ENCODE measurements at regions not wholly inside any gene's neighbourhood (a gene's known extent, or its start where the extent isn't known, plus 50 kb on each side); places are given as distances from the start of the nearest gene placed in this dataset.

DNA sequence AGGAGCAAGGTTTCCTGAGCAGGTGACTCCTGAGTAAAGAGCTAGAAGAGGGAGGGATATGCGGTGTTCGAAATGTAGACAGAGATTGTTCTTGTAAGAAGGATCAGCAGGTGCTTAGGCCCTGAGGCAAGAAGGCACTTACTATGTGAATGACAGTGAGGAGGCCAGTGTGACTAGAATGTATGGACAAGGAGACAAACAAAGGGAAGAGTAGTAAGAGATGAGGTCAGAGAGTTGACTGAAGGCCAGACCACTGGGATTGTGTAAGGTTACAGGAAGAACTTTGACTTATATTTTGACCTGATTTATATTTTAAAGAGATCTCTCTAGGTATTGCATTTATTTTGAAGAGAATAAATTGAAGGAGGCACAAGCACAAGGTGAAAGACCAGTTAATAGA lies 118.4 kb upstream of the ENPEP start:
- Histone ChIP-seq H3K9ac (ENCODE audit: low read length) (no peak overlapping the region), H3K4ac (ENCODE audit: low read depth in 1 of 2, low read length in 2 of 2) (no peak overlapping the region), H3K18ac (ENCODE audit: low read depth in 1 of 2, low read length in 2 of 2) (no peak overlapping the region), H3K27me3 (ENCODE audit: control insufficient read depth in 1 of 2, insufficient read depth in 1 of 2, low read length in 2 of 2) (peaks cover 0 to 10% of the 10 kb centered on the region in 2 experiments), H3K36me3 (ENCODE audit: control insufficient read depth in 1 of 2, insufficient read depth in 2 of 2, low read depth in 1 of 2, low read length in 2 of 2) (no peaks in the 10 kb centered on the region), H3K4me3 (ENCODE audit: insufficient read depth in 1 of 2, low read depth in 1 of 2, low read length in 2 of 2) (no peak overlapping the region), H2BK15ac (ENCODE audit: low read depth, poor library complexity, severe bottlenecking) (no peak overlapping the region), H3K9me3 (ENCODE audit: control insufficient read depth, low read length) (no peaks in the 10 kb centered on the region), H3K14ac (ENCODE audit: low read length in 2 of 2) (no peak overlapping the region), H3K27ac (ENCODE audit: low read length, poor library complexity, severe bottlenecking) (no peak overlapping the region), H3K4me2 (ENCODE audit: low read length, poor library complexity, severe bottlenecking) (no peak overlapping the region), H3K4me1 (ENCODE audit: control insufficient read depth, insufficient read depth, low read depth, low read length) (no peaks in the 10 kb centered on the region), H2AK5ac (ENCODE audit: low read length, severe bottlenecking) (no peak overlapping the region), H4K91ac (ENCODE audit: low read length) (no peak overlapping the region), H2BK12ac (ENCODE audit: low read length in 2 of 2) (no peak overlapping the region), H2BK120ac (ENCODE audit: low read depth, low read length) (no peak overlapping the region), H3K79me1 (replicated peaks; ENCODE audit: low read length, poor library complexity, severe bottlenecking) (no peaks in the 10 kb centered on the region), H4K8ac (ENCODE audit: low read length) (no peak overlapping the region), H2AFZ (ENCODE audit: low read depth, low read length) (no peak overlapping the region), H3K23ac (ENCODE audit: low read length in 2 of 2) (no peak overlapping the region), H2BK5ac (ENCODE audit: low read depth, low read length, poor library complexity, severe bottlenecking) (no peak overlapping the region)
- no peak for DNase-seq
- WGBS: 98% methylated on average over 2 of the region's 2 CpGs

DNA sequence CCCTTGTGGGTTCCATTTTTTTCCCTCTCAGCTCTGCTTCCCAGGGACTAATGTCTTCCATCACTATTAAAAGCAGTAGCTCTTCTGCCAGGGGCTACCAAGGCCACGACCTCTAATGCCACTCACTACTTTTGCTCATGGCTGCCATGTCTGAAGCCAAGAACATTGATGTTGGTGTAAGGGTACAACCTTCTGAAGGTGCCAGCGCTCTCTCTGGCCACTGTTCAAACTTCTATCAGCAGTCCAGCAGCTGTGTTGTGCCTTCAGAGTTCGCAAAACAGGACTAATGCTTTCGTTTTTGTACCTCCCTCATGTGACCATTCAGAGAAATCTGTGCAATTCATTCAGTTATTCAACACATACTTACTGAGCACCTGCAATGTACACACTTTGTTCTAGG lies 121.5 kb upstream of the ENPEP start:
- Histone ChIP-seq H4K8ac (ENCODE audit: low read length) (no peak overlapping the region), H3K9ac (ENCODE audit: low read length) (no peak overlapping the region), H3K4ac (ENCODE audit: low read depth in 1 of 2, low read length in 2 of 2) (no peak overlapping the region), H3K4me3 (ENCODE audit: insufficient read depth in 1 of 2, low read depth in 1 of 2, low read length in 2 of 2) (no peak overlapping the region), H3K14ac (ENCODE audit: low read length in 2 of 2) (no peak overlapping the region), H3K23ac (ENCODE audit: low read length in 2 of 2) (no peak overlapping the region), H3K18ac (ENCODE audit: low read depth in 1 of 2, low read length in 2 of 2) (no peak overlapping the region), H2AFZ (ENCODE audit: low read depth, low read length) (no peak overlapping the region), H2AK5ac (ENCODE audit: low read length, severe bottlenecking) (no peak overlapping the region), H2BK12ac (ENCODE audit: low read length in 2 of 2) (no peak overlapping the region), H3K4me2 (ENCODE audit: low read length, poor library complexity, severe bottlenecking) (no peak overlapping the region), H3K27me3 (ENCODE audit: control insufficient read depth in 1 of 2, insufficient read depth in 1 of 2, low read length in 2 of 2) (peaks cover 0 to 10% of the 10 kb centered on the region in 2 experiments), H3K9me3 (ENCODE audit: control insufficient read depth, low read length) (no peaks in the 10 kb centered on the region), H3K79me1 (replicated peaks; ENCODE audit: low read length, poor library complexity, severe bottlenecking) (no peaks in the 10 kb centered on the region), H3K4me1 (ENCODE audit: control insufficient read depth, insufficient read depth, low read depth, low read length) (no peaks in the 10 kb centered on the region), H3K36me3 (ENCODE audit: control insufficient read depth in 1 of 2, insufficient read depth in 2 of 2, low read depth in 1 of 2, low read length in 2 of 2) (no peaks in the 10 kb centered on the region), H2BK5ac (ENCODE audit: low read depth, low read length, poor library complexity, severe bottlenecking) (no peak overlapping the region), H3K27ac (ENCODE audit: low read length, poor library complexity, severe bottlenecking) (no peak overlapping the region), H2BK120ac (ENCODE audit: low read depth, low read length) (no peak overlapping the region), H2BK15ac (ENCODE audit: low read depth, poor library complexity, severe bottlenecking) (no peak overlapping the region), H4K91ac (ENCODE audit: low read length) (no peak overlapping the region)
- DNase-seq: no peak
- WGBS: 80% methylated on average over 4 of the region's 4 CpGs

DNA sequence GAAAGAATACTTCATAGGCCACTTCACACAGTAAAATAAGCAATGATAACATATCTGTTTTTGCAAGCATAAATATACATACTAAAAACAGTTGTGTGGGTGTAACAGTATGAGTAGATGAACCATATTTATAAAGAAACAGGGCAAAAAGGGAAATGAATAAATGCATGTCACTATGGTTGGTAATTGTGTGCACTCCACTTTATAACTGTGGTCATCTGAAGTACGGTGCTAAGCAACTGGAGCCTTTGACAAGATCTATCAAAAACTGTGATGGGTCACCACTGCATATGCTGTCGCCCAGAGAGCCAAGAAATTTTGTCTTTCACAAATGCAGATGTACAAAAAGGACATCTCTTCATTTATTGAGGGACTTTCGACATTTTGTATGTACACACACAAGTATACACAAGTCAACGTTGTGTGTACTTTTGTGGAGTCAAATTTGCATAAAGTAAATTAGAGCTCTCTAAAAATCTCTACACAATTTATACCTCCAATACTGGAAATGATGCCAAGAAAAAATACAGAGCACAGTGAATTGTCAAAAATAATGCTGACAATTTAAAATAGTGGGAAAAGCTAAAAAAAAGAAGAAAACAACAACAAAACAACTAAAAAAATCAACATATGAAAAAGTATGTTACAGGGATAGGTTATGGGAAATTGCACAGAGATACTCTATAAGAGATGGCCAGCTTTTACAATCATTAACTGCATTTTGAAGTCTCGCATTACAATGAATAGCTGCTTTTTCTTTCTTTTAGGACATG lies 123.1 kb upstream of the ENPEP start:
- no peak overlapping the region for H2AK5ac ChIP-seq (ENCODE audit: low read length, severe bottlenecking)

DNA sequence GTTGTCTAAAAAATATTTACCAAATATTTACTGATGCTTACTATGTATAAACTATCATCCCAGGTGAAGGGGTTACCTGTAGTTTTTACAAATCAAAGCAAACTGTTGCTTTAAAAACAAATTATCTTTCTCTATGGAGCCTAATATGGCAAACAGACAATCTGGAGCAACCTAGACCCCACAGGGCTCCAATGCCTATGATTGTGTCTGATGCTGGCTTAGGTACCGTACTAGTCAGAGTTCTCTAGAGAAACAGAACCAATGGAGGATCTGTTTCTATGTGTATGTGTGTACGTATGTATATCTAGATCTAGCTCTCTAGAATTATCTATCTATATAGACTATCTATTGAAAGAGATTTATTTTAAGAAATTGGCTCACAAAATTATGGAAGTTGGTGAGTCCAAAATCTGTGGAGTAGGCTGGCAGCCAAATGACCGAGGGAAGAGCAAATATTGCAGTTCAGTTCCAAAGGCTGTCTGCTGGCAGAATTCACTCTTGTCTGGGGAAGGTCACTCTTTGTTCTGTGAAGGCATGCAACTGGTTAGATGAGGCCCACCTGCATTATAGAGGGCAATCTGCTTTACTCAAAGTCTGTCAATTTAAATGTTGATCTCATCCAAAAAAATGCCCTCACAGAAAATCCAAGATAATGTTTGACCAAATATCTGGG lies 127.1 kb upstream of the ENPEP start:
- Histone ChIP-seq H3K14ac (ENCODE audit: low read length in 2 of 2) (no peak overlapping the region), H2AFZ (ENCODE audit: low read depth, low read length) (no peak overlapping the region), H2BK5ac (ENCODE audit: low read depth, low read length, poor library complexity, severe bottlenecking) (no peak overlapping the region), H3K4ac (ENCODE audit: low read depth in 1 of 2, low read length in 2 of 2) (no peak overlapping the region), H2BK15ac (ENCODE audit: low read depth, poor library complexity, severe bottlenecking) (no peak overlapping the region), H3K27ac (ENCODE audit: low read length, poor library complexity, severe bottlenecking) (no peak overlapping the region), H4K8ac (ENCODE audit: low read length) (no peak overlapping the region), H3K9ac (ENCODE audit: low read length) (no peak overlapping the region), H3K9me3 (ENCODE audit: control insufficient read depth, low read length) (no peaks in the 10 kb centered on the region), H2BK12ac (ENCODE audit: low read length in 2 of 2) (no peak overlapping the region), H3K23ac (ENCODE audit: low read length in 2 of 2) (no peak overlapping the region), H3K4me3 (ENCODE audit: insufficient read depth in 1 of 2, low read depth in 1 of 2, low read length in 2 of 2) (no peak overlapping the region), H3K79me1 (replicated peaks; ENCODE audit: low read length, poor library complexity, severe bottlenecking) (no peaks in the 10 kb centered on the region), H3K4me1 (ENCODE audit: control insufficient read depth, insufficient read depth, low read depth, low read length) (no peaks in the 10 kb centered on the region), H3K36me3 (ENCODE audit: control insufficient read depth in 1 of 2, insufficient read depth in 2 of 2, low read depth in 1 of 2, low read length in 2 of 2) (no peaks in the 10 kb centered on the region), H2AK5ac (ENCODE audit: low read length, severe bottlenecking) (no peak overlapping the region), H4K91ac (ENCODE audit: low read length) (no peak overlapping the region), H3K18ac (ENCODE audit: low read depth in 1 of 2, low read length in 2 of 2) (no peak overlapping the region), H3K4me2 (ENCODE audit: low read length, poor library complexity, severe bottlenecking) (no peak overlapping the region), H2BK120ac (ENCODE audit: low read depth, low read length) (no peak overlapping the region), H3K27me3 (ENCODE audit: control insufficient read depth in 1 of 2, insufficient read depth in 1 of 2, low read length in 2 of 2) (no peaks in the 10 kb centered on the region)
- WGBS: 98% methylated on average over 2 of the region's 3 CpGs
- DNase-seq: no peak

More for the DNA sequence above, 123.1 kb upstream of the ENPEP start:
- no peak overlapping the region for H4K8ac ChIP-seq (ENCODE audit: low read length)
- no peak overlapping the region for H3K27ac ChIP-seq (ENCODE audit: low read length, poor library complexity, severe bottlenecking)
- H3K9me3 ChIP-seq (ENCODE audit: control insufficient read depth, low read length): no peaks in the 10 kb centered on the region
- H3K23ac ChIP-seq (ENCODE audit: low read length in 2 of 2): no peak overlapping the region
- WGBS: 93% methylated on average over 3 of the region's 5 CpGs
- no peak overlapping the region for H3K4me2 ChIP-seq (ENCODE audit: low read length, poor library complexity, severe bottlenecking)
- H3K27me3 ChIP-seq (ENCODE audit: control insufficient read depth in 1 of 2, insufficient read depth in 1 of 2, low read length in 2 of 2): peaks cover 0 to 10% of the 10 kb centered on the region in 2 experiments
- H3K14ac ChIP-seq (ENCODE audit: low read length in 2 of 2): no peak overlapping the region
- no peaks in the 10 kb centered on the region for H3K79me1 ChIP-seq (replicated peaks; ENCODE audit: low read length, poor library complexity, severe bottlenecking)
- no peak overlapping the region for H3K18ac ChIP-seq (ENCODE audit: low read depth in 1 of 2, low read length in 2 of 2)
- no peak overlapping the region for H2AFZ ChIP-seq (ENCODE audit: low read depth, low read length)
- DNase-seq: no peak
- H3K36me3 ChIP-seq (ENCODE audit: control insufficient read depth in 1 of 2, insufficient read depth in 2 of 2, low read depth in 1 of 2, low read length in 2 of 2): no peaks in the 10 kb centered on the region
- H3K4me3 ChIP-seq (ENCODE audit: insufficient read depth in 1 of 2, low read depth in 1 of 2, low read length in 2 of 2): no peak overlapping the region
- no peak overlapping the region for H2BK12ac ChIP-seq (ENCODE audit: low read length in 2 of 2)
- H3K4ac ChIP-seq (ENCODE audit: low read depth in 1 of 2, low read length in 2 of 2): no peak overlapping the region
- H2BK5ac ChIP-seq (ENCODE audit: low read depth, low read length, poor library complexity, severe bottlenecking): no peak overlapping the region
- H2BK15ac ChIP-seq (ENCODE audit: low read depth, poor library complexity, severe bottlenecking): no peak overlapping the region
- no peak overlapping the region for H4K91ac ChIP-seq (ENCODE audit: low read length)
- no peaks in the 10 kb centered on the region for H3K4me1 ChIP-seq (ENCODE audit: control insufficient read depth, insufficient read depth, low read depth, low read length)
- no peak overlapping the region for H3K9ac ChIP-seq (ENCODE audit: low read length)
- H2BK120ac ChIP-seq (ENCODE audit: low read depth, low read length): no peak overlapping the region
